NCI-H748 treated with DMSO at 0.1 percent for 48 hours (cell line): ENCODE measurements at regions not wholly inside any gene's neighbourhood (a gene's known extent, or its start where the extent isn't known, plus 50 kb on each side); places are given as distances from the start of the nearest gene placed in this dataset.
"Not testable (repeated sequence)": the region's sequence is repeated elsewhere in the genome, so short reads cannot be mapped to it uniquely, and the experiment has no call there.

Experiments
- DNase-seq: peaks from one replicate; lab custom pipeline; 2025; lab: John Stamatoyannopoulos, UW

DNA sequence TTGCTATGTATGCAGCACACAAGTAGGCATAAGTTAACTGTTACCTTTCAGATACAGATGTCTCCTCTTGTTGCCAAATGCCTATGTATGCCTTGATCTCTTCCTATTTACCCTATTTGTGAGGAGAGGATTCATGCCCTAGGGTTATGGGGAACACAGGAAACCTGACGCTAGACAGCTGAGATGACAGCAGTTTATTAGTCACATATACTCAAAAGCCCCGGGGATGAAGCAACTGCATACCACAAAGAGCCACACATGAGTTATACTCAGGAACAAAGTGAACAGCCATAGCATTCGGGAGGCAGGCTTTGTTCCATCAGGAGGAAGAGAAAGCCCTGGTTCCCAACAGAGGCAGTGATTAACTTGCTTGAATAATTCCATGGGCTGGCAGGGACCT is 1011.7 kb upstream of the PCDH7 start:
- DNase-seq = no peak

DNA sequence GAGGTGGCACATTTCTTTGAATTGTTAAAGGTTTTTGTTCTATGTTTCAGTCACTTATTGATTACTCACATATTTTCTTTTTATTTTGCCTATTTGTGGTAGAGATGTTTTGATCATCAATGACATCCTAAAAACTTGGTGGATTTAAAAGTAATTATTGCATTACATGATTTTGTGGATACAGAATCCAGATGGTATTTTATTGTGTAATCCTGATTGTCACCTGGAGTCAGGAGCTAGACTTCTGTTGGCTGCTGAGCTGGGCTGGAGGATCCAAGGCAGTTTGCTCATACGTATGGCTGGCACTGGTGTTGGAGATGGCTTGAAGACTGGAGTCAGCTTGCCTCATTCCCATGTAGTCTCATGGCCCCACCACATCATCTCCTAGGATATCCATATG is 1009.6 kb upstream of the PCDH7 start:
- DNase-seq = no peak

DNA sequence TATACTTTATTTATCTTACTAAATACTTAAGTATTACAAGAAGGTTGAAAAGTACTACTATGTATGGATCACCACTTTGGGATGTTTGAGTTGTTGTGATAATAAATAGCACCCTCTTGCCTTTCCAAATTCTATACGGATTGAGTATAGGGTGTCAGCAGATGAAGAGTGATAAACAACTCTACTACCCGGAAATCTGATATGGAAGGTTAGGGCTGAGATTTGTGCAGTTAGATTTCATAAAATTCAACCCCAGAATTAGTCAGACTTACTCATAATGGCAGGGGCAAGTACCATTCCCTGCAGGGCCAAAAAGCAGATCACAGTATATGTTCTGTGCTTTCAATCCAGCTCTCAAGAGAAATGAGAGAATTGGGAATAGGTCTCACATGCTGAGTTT is 1008.9 kb upstream of the PCDH7 start:
- DNase-seq = no peak

DNA sequence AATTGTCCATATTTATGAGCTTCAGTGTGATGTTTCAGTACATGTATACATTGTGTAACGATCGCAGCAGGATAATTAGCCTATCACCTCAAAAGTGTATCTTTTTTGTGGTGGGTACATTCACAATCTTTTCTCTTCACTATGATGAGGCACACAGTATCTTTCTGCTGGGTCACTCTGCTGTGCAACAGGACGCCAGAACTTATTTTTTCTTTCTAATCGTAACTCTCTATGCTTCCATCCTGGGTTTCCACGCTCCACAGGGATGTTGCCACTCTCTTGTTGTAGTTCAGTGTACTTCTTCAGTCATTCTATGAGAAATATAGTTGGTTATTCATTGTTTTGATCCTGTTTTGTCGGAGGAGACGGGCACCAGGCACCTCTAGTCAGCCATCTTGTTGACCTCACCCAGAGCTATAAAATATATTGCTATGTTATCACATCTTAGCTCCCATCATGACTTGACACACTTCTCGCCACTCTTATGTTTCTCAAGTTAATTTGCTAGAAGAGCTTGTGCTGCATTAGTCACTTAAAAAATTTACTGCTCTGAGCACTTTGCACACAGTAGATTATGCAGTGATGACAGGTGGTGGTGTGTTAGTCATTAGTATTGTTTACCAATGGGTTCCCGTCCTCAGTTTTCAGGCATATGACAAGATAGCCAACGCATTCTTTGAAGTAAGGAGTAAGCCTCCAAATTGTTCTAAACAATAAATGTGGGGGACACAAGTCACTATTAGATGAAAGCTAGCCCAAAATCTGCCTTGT is 1002.7 kb upstream of the PCDH7 start:
- DNase-seq = no peak

- DNase-seq = no peak
Observed at GRCh38 chr4:29718136-29718535, 1002.0 kb upstream of the PCDH7 start.

DNA sequence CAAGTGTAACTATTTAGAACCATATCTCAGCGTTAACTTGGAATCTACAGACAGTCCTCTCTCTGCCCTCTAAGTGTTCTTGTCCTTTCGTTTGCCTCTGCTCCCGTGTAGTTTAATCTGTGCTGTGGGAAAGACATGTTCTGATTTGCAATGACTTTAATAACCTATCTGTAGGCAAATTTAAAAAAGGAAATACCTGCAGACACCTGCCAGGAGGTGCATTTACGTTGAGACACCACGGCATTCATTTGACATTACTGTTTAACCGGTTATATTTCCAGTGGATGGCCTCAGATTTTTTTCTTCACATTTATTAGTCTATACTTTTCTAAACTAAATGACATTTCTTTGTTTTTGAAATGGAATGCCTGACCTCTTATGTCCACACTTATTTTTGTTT is 997.9 kb upstream of the PCDH7 start:
- no peak for DNase-seq

DNA sequence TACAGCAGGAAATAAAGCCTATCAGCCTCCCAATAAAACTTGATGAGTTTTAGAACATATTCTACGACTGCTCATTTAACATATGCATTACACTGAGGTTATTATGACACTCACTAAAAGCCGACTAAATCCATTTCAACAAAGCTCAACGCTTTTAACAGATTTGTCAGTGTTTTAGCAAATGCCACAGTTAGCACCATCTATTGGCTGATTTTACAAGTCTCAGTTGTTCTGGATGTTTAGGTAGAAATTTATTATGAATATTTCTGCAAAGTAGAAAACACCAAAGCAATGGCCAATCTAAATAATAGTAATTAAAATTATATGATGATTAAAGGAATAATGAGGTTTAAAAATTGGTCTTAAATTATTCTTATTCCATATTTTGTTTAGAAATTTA is 993.2 kb upstream of the PCDH7 start:
- DNase-seq = no peak

- DNase-seq = no peak
Observed at GRCh38 chr4:29734343-29735213, 985.6 kb upstream of the PCDH7 start.

DNA sequence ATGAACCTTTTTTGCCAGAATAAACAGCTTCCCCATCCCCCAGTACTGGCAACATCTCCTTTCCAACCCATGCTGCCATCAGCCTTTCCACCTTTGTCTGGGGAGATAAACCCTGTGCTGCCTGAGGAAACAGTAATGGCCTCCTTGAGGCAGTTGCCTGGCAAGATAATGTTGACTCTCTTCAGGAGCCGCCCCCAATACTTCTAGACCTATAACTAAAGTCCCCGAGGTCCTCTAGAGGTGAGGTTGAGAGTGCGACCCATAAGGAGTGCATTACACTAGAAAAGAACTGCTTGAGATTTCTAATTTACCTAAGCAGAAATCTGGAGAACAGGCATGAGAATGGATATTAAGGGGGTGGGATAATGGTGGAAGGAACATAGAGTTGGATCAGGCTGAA is 963.2 kb upstream of the PCDH7 start:
- no peak for DNase-seq

DNA sequence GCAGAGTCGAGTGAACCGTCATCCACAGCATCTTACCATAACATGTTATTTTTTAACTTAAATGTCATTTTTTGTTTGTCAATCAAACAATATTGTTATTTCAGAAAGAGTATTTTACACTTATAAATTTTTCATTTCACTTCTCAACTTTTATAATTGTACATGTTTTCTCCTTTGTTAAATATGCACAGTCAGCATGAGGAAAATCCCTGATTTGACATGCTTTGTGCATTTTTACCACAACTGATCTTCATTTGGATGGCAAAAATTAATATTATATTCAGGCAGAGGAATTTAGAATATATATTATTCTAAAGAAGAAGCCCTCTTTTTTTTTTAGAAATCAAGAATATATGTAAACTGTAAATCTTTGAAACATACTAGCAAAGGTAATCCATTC is 958.0 kb upstream of the PCDH7 start:
- no peak for DNase-seq

DNA sequence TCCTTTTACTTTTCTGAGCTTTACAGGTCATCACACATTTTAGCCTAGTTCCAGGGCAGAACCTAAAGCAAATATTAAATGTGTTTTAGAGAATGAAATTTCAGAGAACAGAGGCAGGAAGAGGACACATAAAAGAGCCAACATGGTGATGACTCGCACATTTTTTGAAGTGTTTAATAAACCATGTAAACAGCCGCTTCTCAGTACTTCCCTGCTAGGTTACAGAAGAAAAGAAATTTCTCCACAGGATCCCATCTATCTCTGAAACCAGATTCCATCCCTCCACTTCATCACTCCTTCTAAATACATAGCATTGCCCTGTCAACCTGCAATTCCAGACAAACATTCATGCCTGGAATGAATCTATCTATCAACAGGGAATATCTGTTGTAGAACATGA is 949.5 kb upstream of the PCDH7 start:
- DNase-seq = no peak

DNA sequence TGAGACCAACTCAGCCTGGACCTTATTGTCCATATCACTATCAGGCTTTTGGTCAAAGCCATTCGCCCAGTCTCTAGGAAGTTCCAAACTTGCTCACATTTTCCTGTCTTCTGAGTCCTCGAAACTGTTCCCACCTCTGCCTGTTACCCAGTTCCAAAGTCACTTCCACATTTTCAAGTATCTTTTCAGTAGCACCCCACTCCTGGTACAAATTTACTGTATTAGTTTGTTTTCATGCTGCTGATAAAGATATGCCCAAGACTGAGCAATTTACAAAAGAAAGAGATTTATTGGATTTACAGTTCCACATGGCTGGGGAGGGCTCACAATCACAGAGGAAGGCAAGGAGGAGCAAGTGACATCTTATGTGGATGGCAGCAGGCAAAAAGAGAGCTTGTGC is 932.0 kb upstream of the PCDH7 start:
- not testable (repeated sequence) for DNase-seq

- peak; percentile 68 for DNase-seq
Observed at GRCh38 chr4:29805245-29805644, 914.9 kb upstream of the PCDH7 start.

- DNase-seq = peak; percentile 98
Observed at GRCh38 chr4:29805916-29806480, 914.2 kb upstream of the PCDH7 start.

DNA sequence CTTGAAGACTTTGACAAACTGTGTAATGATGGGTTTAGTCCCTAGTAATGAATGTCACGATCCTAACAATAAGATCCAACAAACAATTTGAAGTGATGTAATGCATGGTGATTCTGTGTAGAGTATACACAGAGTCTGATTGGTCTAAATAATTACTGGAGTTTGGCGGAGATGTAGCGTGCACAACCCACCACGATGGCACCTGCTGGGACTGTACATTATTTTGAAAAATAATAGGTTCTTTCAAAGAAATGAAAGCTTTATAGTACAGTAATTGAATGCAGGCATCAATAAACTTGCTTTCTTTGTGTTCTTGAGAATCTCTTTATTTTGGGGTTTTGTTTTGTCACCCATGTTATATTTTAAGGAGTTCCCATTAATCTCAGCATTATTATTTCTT is 902.2 kb upstream of the PCDH7 start:
- DNase-seq = no peak

GRCh38 chr4:29829067-29829466 is 891.1 kb upstream of the PCDH7 start:
- no peak for DNase-seq

GRCh38 chr4:29852537-29852936 is 867.6 kb upstream of the PCDH7 start:
- DNase-seq = peak; percentile 95

DNA sequence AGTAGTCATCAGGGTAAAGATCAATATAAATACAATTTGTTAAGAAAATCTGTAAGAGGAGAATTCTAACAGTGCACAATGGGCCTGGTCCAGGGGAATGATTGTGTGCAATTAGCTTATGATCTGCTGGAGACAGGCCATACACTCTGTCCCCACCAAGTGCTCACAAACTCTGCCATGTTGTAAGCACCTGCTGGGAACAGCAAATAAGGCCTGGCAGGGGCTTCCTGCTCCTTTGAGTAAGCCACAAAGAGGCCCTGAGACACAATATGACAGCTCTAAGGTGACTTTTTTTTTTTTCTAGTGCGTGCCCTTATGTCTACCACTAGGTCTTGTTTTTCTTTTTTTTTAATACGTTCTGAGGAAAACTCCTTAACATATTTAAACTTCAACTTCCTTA is 866.3 kb upstream of the PCDH7 start:
- DNase-seq = peak; percentile 94

DNA sequence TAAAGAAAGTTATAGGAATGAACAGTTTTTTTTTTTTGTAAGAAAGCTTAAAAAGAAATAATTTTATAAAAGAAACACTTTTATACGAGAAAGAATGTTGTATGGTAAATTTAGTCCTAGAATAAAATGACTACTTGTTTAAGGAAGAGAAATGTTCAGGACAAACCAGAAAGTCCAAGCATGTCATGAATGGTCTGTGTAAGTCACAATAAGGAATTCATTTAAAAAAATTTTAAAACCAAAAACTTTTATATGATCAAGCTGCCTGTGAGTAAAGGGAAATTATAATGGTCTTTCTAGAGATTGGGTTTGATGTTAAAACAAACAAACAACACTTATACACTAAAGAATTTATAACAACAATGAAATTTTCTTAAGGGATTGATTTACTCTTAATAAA is 858.9 kb upstream of the PCDH7 start:
- no peak for DNase-seq

GRCh38 chr4:29867412-29867811 is 852.8 kb upstream of the PCDH7 start:
- no peak for DNase-seq

DNA sequence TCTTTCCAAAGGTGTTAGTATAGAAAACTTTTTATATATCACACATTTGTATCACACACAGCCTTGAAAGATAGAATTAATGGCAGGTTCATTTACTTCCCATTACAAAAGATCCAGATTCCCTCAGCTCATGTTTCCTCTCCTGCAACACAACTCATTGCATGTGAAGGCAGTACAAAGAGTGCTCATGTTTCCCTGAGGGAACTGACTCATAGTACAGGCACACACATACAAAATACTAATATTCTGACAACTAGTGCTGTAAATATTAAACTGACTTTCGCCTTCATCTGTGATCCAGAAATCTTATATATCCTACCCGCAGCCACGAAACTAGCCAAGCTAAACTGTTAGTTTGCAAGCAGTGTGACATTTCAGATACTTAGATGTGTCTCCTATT is 819.8 kb upstream of the PCDH7 start:
- DNase-seq = no peak

DNA sequence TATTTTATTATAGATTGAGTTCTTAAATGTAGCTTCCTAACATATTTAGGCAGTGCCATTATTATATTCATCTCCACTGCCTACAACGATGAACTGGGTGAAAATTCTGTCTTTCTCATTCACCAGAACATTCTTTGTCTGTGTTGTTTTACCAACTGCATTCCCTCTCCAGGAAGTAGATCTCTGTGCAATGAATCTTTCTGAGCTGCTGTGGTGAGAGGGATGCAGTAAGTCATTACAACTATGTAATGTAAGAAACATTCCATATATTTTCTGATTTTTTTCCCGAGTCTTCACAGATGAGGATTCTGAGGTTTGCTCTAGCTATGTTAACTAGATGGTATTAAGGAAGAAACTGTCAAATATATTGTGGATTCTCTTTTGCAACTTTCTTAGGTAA is 811.9 kb upstream of the PCDH7 start:
- DNase-seq = no peak

- no peak for DNase-seq
Observed at GRCh38 chr4:29927895-29928294, 792.3 kb upstream of the PCDH7 start.
